ENCODE measurements at regions not wholly inside any gene's neighbourhood (a gene's known extent, or its start where the extent isn't known, plus 50 kb on each side); places are given as distances from the start of the nearest gene placed in this dataset.

- H3K27ac ChIP-seq, result no peak overlapping the region
- TF ChIP-seq CTCF (conservative IDR thresholded peaks at IDR 0.05) (no peak), ZFX (IDR thresholded peaks at IDR 0.05) (no peak)
Measured at GRCh38 chr15:85312486-85312885, 67.9 kb upstream of the AKAP13 start.

GRCh38 chr15:85312929-85313331 is 67.5 kb upstream of the AKAP13 start:
- no peak for TF ChIP-seq ZFX (IDR thresholded peaks at IDR 0.05)
- no peak; the same call in 1 of the 2 replicates for TF ChIP-seq CTCF (conservative IDR thresholded peaks at IDR 0.05)
- H3K27ac ChIP-seq, result no peak overlapping the region

- no peak for TF ChIP-seq CTCF (conservative IDR thresholded peaks at IDR 0.05)
- no peak for TF ChIP-seq ZFX (IDR thresholded peaks at IDR 0.05)
- H3K27ac ChIP-seq, result no peak overlapping the region
Measured at GRCh38 chr15:85313339-85313738, 67.1 kb upstream of the AKAP13 start.

GRCh38 chr15:85314146-85314545 is 66.3 kb upstream of the AKAP13 start:
- no peak overlapping the region for H3K27ac ChIP-seq
- no peak for TF ChIP-seq CTCF (conservative IDR thresholded peaks at IDR 0.05)

- no peak overlapping the region for H3K27ac ChIP-seq
- no peak for TF ChIP-seq ZFX (IDR thresholded peaks at IDR 0.05)
- no peak for TF ChIP-seq CTCF (conservative IDR thresholded peaks at IDR 0.05)
Measured at GRCh38 chr15:85314633-85315032, 65.8 kb upstream of the AKAP13 start.

- no peak overlapping the region for H3K27ac ChIP-seq
- TF ChIP-seq CTCF (conservative IDR thresholded peaks at IDR 0.05), result no peak
- TF ChIP-seq ZFX (IDR thresholded peaks at IDR 0.05), result no peak
Measured at GRCh38 chr15:85316244-85316934, 64.0 kb upstream of the AKAP13 start.

- H3K27ac ChIP-seq, result no peak overlapping the region
- TF ChIP-seq ZFX (IDR thresholded peaks at IDR 0.05), result no peak
- peak; percentile 20 for TF ChIP-seq CTCF (conservative IDR thresholded peaks at IDR 0.05)
Measured at GRCh38 chr15:85318048-85318731, 62.2 kb upstream of the AKAP13 start.

Measured in C4-2B (cell line).